B cell (primary cell): ENCODE measurements at regions not wholly inside any gene's neighbourhood (a gene's known extent, or its start where the extent isn't known, plus 50 kb on each side); places are given as distances from the start of the nearest gene placed in this dataset.

Source experiments
- ATAC-seq: fragments of 200-7000 bp; cut with Tn5 transposase; one replicate; pipeline ENCODE4 v1.10.0; 2021; ENCODE audit warnings: low read depth, mild to moderate bottlenecking, moderate number of reproducible peaks, moderate library complexity
- CTCF ChIA-PET: fragments of 350-600 bp; sonication (Branson Sonifier 250); formaldehyde crosslinking; loops from one replicate; lab custom pipeline; 2021; ENCODE audit warnings: antibody characterized with exemption, inconsistent platforms; lab: Charles Lee
- POLR2A ChIA-PET: fragments of 350-600 bp; sonication (Branson Sonifier 250); formaldehyde crosslinking; loops from one replicate; lab custom pipeline; 2021; ENCODE audit warnings: antibody characterized with exemption; lab: Charles Lee
- DNase-seq: peaks from one replicate; pipeline ENCODE4 v3.0.0; 2013
- H2AFZ ChIP-seq: 2 replicates; pipeline ENCODE4 v1.6.1; 2012; ENCODE audit warnings: mild to moderate bottlenecking, low read depth, low read length; ENCODE audit not compliant: insufficient read depth, poor library complexity, severe bottlenecking
- H3K27ac ChIP-seq, 2 donors: 1 replicate in 1 of 2; 2 replicates in 1 of 2; pipeline ENCODE4 v1.5.1; 2012 to 2013; ENCODE audit warnings: low read length in 2 of 2, mild to moderate bottlenecking in 2 of 2, moderate library complexity in 1 of 2
- H3K27me3 ChIP-seq, 4 experiments: fragments of 200-600 bp in 1 of 4; sonication (generic) in 1 of 4; replicated peaks in 1 of 4; 1 replicate in 2 of 4; 2 replicates in 2 of 4; pipeline versions ENCODE4 v1.6.1 to v1.7.0; 2013 to 2016; ENCODE audit warnings: low read length in 3 of 4, mild to moderate bottlenecking in 2 of 4, mixed read lengths in 1 of 4, moderate library complexity in 1 of 4; ENCODE audit not compliant: insufficient read depth in 4 of 4, control insufficient read depth in 3 of 4; ENCODE audit errors: control extremely low read depth in 1 of 4
- H3K36me3 ChIP-seq, 2 experiments: replicated peaks in 1 of 2; 1 replicate in 1 of 2; 2 replicates in 1 of 2; pipeline versions ENCODE4 v1.6.1 to v1.7.1; 2013; ENCODE audit warnings: low read length in 1 of 2; ENCODE audit not compliant: insufficient read depth in 2 of 2, control insufficient read depth in 1 of 2; ENCODE audit errors: control extremely low read depth in 1 of 2, extremely low read depth in 1 of 2
- H3K4me1 ChIP-seq, 2 donors: fragments of 200-600 bp in 1 of 2; sonication (generic) in 1 of 2; 1 replicate in 1 of 2; 2 replicates in 1 of 2; pipeline versions ENCODE4 v1.5.1 to v1.6.1; 2013 to 2017; ENCODE audit warnings: low read length in 2 of 2; ENCODE audit not compliant: control insufficient read depth in 2 of 2, insufficient read depth in 2 of 2
- H3K4me2 ChIP-seq: replicated peaks from 2 replicates; pipeline ENCODE3; 2012; ENCODE audit warnings: mild to moderate bottlenecking, low read depth, low read length; ENCODE audit not compliant: poor library complexity, severe bottlenecking
- H3K4me3 ChIP-seq, 5 experiments: fragments of 200-600 bp in 1 of 5; sonication (generic) in 1 of 5; 1 replicate in 3 of 5; 2 replicates in 2 of 5; pipeline versions ENCODE4 v1.5.1 to v1.7.0; 2011 to 2016; ENCODE audit warnings: low read length in 4 of 5, mild to moderate bottlenecking in 4 of 5, low read depth in 2 of 5, control low read depth in 1 of 5, moderate library complexity in 1 of 5; ENCODE audit not compliant: insufficient read depth in 1 of 5; ENCODE audit errors: control extremely low read depth in 1 of 5, extremely low read depth in 1 of 5
- H3K79me2 ChIP-seq: fragments of 200-600 bp; sonication (generic); one replicate; pipeline ENCODE4 v1.6.0; 2016; ENCODE audit warnings: low read length; ENCODE audit not compliant: control insufficient read depth, insufficient read depth
- H3K9ac ChIP-seq: fragments of 200-600 bp; sonication (generic); 2 replicates; pipeline ENCODE4 v1.6.1; 2017; ENCODE audit warnings: mild to moderate bottlenecking, low read length, moderate library complexity
- H3K9me3 ChIP-seq, 3 donors: one replicate each; pipeline versions ENCODE4 v1.6.1 to v1.7.1; 2013; ENCODE audit warnings: low read length in 2 of 3; ENCODE audit not compliant: control insufficient read depth in 2 of 3, insufficient read depth in 1 of 3; ENCODE audit errors: control extremely low read depth in 1 of 3
- H4K20me1 ChIP-seq: 2 replicates; pipeline ENCODE4 v1.6.0; 2012; ENCODE audit warnings: mild to moderate bottlenecking, low read length; ENCODE audit not compliant: insufficient read depth, control insufficient read depth, poor library complexity, severe bottlenecking
- H3K27ac Mint-ChIP-seq: one replicate; pipeline ENCODE4 v1.8.0; 2021; ENCODE audit warnings: mixed read lengths
- H3K27me3 Mint-ChIP-seq: one replicate; pipeline ENCODE4 v1.8.0; 2021; ENCODE audit warnings: mixed read lengths
- H3K4me1 Mint-ChIP-seq: one replicate; pipeline ENCODE4 v1.8.0; 2021; ENCODE audit warnings: mixed read lengths
- H3K4me3 Mint-ChIP-seq: one replicate; pipeline ENCODE4 v1.8.0; 2021; ENCODE audit warnings: mixed read lengths
- H3K9me3 Mint-ChIP-seq: one replicate; pipeline ENCODE4 v1.8.0; 2022; ENCODE audit warnings: mixed read lengths; ENCODE audit not compliant: insufficient read depth
- EZH2 ChIP-seq: IDR thresholded peaks from 2 replicates; pipeline ENCODE4 v1.6.1; 2012; ENCODE audit warnings: borderline replicate concordance, low read depth, mild to moderate bottlenecking, moderate library complexity, low read length; ENCODE audit not compliant: insufficient read depth, poor library complexity, severe bottlenecking
- WGBS: methylation state at CpG from one replicate; pipeline ENCODE4 v1.1.5; 2013; ENCODE audit warnings: missing lambda C conversion rate; ENCODE audit not compliant: insufficient coverage; 5-methylcytosine and 5-hydroxymethylcytosine counted together
- intact Hi-C: fragments of 100-400 bp; cut with micrococcal nuclease; formaldehyde crosslinking; loops from one replicate; pipeline ENCODE4 v1.10.0; 2022
- TF ChIP-seq, protein P1 (sequence below): fragments of 200-600 bp; IDR thresholded peaks from one replicate; pipeline ENCODE4 v1.8.0; 2022; ENCODE audit warnings: antibody characterized with exemption, mild to moderate bottlenecking

- DNase-seq (no peak), ATAC-seq (no peak)
- Histone ChIP-seq H3K27me3 (no peaks in the 10 kb centered on the region), H3K79me2 (no peaks in the 10 kb centered on the region), H3K4me1 (no peaks in the 10 kb centered on the region), H3K9ac (no peak overlapping the region), H2AFZ (no peak overlapping the region), H3K9me3 (no peaks in the 10 kb centered on the region), H3K36me3 (no peaks in the 10 kb centered on the region), H4K20me1 (no peaks in the 10 kb centered on the region), H3K4me3 (no peak overlapping the region), H3K27ac (no peak overlapping the region), H3K4me2 (no peak overlapping the region)
- CTCF ChIA-PET: no interaction called here
- Mint-ChIP-seq H3K4me1 (no peaks in the 10 kb centered on the region), H3K27ac (no peak overlapping the region), H3K9me3 (peaks cover 2% of the 10 kb centered on the region), H3K4me3 (no peak overlapping the region), H3K27me3 (no peaks in the 10 kb centered on the region)
- TF ChIP-seq, protein P1, sequence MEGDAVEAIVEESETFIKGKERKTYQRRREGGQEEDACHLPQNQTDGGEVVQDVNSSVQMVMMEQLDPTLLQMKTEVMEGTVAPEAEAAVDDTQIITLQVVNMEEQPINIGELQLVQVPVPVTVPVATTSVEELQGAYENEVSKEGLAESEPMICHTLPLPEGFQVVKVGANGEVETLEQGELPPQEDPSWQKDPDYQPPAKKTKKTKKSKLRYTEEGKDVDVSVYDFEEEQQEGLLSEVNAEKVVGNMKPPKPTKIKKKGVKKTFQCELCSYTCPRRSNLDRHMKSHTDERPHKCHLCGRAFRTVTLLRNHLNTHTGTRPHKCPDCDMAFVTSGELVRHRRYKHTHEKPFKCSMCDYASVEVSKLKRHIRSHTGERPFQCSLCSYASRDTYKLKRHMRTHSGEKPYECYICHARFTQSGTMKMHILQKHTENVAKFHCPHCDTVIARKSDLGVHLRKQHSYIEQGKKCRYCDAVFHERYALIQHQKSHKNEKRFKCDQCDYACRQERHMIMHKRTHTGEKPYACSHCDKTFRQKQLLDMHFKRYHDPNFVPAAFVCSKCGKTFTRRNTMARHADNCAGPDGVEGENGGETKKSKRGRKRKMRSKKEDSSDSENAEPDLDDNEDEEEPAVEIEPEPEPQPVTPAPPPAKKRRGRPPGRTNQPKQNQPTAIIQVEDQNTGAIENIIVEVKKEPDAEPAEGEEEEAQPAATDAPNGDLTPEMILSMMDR: no peak
- no peak for TF ChIP-seq EZH2
- 19% methylated on average over 2 of the region's 2 CpGs for WGBS
- POLR2A ChIA-PET: no interaction called here
- intact Hi-C loops: no loop called here
These were observed 455.4 kb upstream of the ADGRL3 start for GRCh38 chr4:60744767-60745166.

- WGBS: no CpG with 5 or more reads among the region's 3 CpGs
These were observed 454.1 kb upstream of the ADGRL3 start for GRCh38 chr4:60745800-60746571.

More at GRCh38 chr4:60745800-60746571, 454.1 kb upstream of the ADGRL3 start:
- Histone ChIP-seq H3K36me3 (no peaks in the 10 kb centered on the region), H3K9me3 (no peaks in the 10 kb centered on the region), H3K4me2 (no peak overlapping the region), H3K4me1 (no peaks in the 10 kb centered on the region), H3K9ac (no peak overlapping the region), H3K79me2 (no peaks in the 10 kb centered on the region), H3K27ac (no peak overlapping the region), H4K20me1 (no peaks in the 10 kb centered on the region), H3K4me3 (no peak overlapping the region), H3K27me3 (no peaks in the 10 kb centered on the region), H2AFZ (no peak overlapping the region)
- no peak overlapping the region for H3K4me3 Mint-ChIP-seq
- DNase-seq (no peak), ATAC-seq (no peak)
- TF ChIP-seq EZH2: no peak
- TF ChIP-seq, protein P1: no peak
- H3K27me3 Mint-ChIP-seq: no peaks in the 10 kb centered on the region
- intact Hi-C loops: no loop called here
- no peaks in the 10 kb centered on the region for H3K4me1 Mint-ChIP-seq
- POLR2A ChIA-PET: no interaction called here
- peaks cover 3% of the 10 kb centered on the region for H3K9me3 Mint-ChIP-seq
- no peak overlapping the region for H3K27ac Mint-ChIP-seq
- CTCF ChIA-PET: no interaction called here
